HK-2 (cell line): ENCODE measurements at regions not wholly inside any gene's neighbourhood (a gene's known extent, or its start where the extent isn't known, plus 50 kb on each side); places are given as distances from the start of the nearest gene placed in this dataset.
A peak's percentile ranks its signal among the peaks of the same experiment; 100 is the strongest.
"Not testable (repeated sequence)": the region's sequence is repeated elsewhere in the genome, so short reads cannot be mapped to it uniquely, and the experiment has no call there.

Experiments used
- DNase-seq: peaks from one replicate; pipeline ENCODE4 v3.0.0-alpha.2; 2018; ENCODE audit not compliant: unreplicated experiment

DNA sequence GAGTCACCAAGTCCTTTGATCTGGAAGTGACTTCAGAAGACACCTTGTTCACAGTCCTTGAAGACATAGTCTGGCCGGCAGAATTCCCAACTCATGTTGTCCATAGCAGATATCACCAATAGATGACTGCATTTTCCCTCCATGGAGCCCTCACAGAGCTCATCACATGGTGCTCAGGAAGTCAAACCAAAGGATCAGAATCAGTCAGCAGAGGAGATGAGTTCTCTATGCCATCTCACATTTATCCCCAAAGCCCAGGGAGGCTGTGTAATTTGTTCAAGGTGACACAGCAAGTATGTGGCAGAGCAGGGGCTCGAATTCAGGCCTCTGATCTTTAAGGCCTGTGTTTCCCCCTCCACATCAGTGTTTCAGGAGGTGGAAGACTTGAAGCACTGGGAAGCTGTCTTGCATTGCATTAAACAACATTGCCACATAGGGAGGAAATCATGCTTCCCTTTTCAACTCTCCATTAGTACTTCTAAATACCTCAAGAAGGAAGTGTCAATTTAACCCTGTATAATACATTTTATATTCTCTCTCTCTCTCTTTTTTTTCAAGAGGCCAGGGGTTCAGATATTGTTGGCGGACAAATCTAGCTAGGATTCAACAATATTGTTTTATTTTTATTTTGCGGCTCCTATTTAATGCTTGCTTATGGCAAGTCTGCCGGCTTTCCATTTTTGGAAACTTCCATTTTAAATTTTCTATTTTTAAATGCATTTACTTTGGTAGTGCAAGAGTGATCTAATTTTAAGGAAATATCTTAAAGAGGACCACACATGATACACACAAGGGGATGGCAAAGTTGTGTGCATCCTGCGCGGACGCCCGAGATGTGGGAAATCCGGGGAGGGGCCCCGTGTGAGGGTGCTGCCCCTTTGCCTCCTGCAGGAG lies 61.9 kb downstream of the NPIPB5 start:
- not testable (repeated sequence) for DNase-seq

DNA sequence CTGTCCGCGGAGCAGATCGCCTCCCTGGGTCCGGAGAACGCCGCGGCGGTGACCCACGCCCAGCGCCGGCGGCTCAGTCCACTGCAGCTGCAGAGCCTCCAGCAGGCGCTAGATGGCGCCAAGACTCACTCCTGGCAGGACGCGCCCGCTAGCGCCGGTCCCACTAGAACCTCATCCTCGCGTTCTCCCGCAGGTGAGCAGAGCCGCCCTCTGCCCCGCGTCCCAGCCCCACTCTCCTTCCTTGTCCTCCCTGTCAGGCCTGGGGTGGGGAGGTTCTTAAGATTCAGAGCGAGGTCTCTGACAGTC lies 62.5 kb downstream of the NPIPB5 start:
- not testable (repeated sequence) for DNase-seq

DNA sequence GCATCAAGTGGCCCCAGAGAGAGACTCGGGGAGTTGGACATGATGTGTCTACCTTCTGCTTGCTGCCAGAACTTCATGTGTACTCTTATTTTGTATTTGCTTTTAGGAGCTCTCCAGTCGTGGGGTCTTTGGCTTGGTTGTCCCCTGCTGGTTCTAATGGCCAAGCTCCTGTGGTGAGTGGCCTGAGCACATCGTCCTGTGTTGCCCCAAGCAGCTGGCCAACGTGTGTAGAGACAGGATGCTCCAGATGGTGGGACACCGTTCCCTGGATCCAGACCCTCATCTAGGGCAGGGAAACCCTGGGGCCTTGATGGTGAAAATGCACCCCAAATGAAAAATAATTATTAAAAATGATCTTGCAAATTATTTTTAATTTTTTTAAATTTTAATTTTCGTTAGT lies 65.8 kb downstream of the NPIPB5 start:
- not testable (repeated sequence) for DNase-seq

DNA sequence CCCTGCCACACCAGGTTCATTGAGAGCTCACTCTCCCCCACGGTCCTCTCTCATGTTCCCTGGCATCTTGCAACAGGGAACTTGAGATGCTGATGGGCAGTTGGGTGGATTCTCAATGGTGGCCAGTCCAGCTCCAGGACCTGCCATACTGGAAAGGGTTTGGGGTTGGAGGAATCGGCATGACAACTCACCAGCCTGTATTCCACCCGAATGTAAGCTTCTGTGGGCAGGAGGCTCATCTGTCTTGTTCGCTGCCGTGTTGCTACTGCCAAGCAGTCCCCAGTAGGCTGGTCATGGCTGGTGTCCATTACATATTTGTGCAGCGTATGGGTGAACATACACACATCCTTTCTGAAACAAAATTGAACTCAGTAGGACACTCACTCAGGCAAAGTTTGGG lies 72.5 kb downstream of the NPIPB5 start:
- not testable (repeated sequence) for DNase-seq

DNA sequence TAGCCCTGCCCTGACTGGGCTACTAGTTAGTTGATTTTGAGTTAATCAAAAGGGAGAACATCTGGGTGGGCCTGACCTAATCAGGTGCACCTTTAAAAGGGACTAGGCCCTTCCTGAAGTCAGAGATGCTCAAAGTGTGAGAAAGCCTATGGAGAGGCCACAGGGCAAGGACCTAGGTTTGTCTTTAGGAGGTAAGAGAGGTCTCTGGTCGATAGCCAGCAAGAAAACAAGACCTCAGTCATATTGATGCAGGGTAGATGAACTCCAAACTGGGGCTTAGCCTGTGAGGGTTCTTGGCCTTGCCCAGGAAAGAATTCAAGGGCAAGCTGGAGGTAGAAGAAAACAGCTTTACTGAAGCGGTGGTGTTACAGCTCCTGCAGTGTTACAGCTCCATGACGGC lies 73.8 kb downstream of the NPIPB5 start:
- not testable (repeated sequence) for DNase-seq

DNA sequence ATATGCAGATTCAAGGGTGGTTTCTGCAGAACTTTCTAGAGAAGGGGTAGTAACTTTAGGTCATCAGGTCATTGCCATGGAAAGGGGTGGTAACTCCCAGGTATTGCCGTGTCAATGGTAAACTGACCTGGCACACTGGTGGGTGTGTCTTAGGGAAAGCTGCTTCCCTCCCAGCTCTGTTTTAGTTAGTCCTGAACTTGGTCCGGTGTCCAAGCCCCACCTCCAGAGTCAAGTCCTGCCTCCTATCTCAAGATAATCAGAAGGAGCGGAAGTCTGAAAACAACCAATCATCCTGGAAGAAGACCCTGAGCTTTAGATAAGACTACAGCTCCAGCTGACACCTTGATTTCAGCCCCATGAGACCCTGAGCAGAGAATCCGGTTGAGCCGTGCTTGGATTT lies 74.2 kb downstream of the NPIPB5 start:
- not testable (repeated sequence) for DNase-seq

DNA sequence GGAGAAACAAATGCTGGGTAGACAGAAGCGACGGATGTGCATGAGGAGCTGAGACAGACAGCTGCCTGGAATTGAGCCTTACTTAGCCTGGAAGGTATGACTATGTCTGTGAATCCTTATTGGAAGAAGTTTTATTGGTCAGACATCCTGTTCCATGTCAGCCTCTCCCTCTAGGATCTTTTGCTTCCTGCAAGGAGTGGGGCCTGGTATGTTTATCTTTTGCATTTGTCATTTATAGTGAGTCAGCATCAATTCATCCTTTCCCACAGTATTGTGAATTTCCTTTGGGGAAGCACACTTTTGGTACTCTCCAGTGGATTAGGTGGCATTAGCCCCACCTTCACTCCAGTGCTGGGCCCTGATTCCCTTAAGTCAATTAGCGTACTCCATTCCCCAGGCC lies 74.7 kb downstream of the NPIPB5 start:
- peak; percentile 21 for DNase-seq

DNA sequence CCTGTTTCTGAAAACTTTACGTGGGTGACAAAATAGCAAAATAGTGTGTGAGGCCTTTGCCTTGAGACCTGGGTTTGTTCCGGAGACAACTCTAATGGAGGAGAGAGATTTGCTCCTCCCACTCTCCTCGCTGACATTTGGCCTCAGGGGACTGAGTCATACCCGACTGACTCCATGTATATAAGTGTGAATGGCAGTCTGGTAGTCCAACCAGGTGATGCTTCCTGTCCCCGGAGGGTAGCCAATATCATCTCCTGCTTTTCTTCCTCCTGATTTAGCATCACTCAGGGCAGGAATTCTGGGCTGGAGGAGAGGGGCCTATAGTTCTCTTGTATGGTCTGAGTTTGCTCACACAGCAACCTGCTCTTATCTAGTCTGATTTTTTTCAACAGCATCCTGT lies 76.0 kb downstream of the NPIPB5 start:
- DNase-seq = not testable (repeated sequence)

DNA sequence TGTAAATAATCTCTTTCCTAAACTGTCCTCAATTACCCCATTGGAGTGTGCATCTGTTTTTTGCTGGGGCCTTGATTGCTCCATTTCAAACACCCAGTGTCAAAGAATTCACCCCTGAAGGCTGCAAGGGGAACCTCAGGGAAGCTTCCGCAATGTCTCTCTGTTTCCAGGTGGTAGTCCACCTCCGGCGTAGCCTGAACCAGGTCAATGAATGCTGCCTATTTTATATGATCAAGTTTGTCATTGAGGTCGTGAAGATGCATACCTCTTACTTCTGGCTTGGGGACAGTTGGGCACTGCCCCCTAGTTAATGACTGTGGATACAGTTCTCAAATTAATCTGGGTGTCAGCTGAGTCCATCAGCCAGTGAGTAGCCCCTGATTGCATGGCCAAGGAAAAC lies 79.1 kb downstream of the NPIPB5 start:
- DNase-seq = not testable (repeated sequence)

DNA sequence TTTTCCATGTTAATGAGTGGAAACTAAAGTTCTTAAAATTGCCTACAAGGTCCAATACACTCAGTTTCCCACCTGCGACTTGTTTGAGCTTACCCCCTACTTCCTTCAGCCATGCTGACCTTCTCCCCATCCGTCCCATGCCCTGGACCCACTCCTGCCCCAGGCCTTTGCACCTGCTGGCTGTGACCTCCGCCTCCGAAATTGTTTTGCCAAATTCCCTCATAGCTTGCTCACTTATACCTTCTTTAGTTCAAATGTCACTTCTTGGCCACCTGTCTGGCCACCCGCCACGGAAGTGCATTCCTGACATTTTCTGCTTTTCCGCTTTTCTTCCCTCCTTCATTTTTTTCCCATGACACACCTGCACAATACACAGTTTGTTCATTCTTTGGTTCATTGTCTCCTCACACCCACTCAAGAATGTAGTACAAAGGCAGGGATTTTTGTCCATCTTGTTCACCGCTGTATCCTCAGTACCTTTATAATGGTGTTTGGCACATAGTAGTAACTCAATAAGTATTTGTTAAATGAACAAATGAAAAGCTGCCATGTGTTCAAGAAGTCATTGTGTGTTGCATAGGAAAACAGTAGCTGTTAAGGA lies 85.9 kb downstream of the NPIPB5 start:
- DNase-seq = not testable (repeated sequence)

DNA sequence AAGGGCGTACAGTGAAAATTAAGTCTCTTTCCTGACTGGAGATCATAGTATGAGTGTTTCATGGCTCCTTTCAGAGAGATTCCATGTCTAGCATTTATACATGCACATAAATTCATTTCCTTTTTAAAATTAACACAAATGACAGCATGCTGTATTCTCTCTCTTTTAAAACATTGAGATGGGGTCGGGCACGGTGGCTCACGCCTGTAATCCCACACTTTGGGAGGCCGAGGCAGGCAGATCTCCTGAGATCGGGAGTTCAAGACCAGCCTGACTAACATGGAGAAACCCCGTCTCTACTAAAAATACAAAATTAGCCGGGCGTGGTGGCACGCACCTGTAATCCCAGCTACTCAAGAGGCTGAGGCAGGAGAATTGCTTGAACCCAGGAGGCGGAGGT lies 93.1 kb downstream of the NPIPB5 start:
- DNase-seq = not testable (repeated sequence)

DNA sequence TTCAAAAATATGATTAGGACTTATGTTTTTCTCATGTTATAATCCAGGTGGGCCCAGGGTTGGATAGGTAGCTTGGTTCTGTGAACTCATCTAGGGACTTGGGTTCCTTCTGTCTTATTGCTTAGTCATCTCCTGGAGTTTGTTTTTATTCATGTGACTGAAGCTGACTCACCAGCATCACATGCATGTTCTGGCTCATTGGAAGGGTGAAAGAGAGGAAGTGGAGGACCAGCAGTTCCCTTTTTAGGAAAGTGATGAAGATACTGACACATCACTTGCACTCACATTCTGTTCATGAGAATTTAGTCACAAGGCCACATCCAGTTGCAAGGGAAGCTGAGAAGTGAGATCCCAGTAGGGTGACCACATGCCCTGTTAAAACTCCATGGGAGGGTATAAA lies 95.9 kb downstream of the NPIPB5 start:
- not testable (repeated sequence) for DNase-seq

DNA sequence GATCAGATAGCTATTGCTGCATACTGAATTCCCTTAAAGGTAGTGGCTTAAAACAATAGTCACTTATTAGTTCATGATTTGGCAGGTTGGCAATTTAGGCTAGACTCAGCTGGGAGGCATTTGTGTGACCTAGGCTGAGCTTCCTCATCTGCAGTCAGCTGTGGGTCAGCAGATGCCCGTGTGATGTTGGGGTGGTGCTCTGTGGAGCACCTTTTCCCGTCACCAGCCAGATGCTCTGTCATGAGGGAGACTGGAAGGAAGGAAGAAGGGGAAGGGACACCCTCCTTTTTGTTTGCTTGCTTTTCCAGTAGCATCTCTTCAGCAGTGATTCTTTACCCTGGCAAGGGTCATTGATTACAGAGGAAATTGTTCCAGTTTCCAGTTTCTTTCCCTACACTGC lies 99.1 kb downstream of the NPIPB5 start:
- DNase-seq = not testable (repeated sequence)

DNA sequence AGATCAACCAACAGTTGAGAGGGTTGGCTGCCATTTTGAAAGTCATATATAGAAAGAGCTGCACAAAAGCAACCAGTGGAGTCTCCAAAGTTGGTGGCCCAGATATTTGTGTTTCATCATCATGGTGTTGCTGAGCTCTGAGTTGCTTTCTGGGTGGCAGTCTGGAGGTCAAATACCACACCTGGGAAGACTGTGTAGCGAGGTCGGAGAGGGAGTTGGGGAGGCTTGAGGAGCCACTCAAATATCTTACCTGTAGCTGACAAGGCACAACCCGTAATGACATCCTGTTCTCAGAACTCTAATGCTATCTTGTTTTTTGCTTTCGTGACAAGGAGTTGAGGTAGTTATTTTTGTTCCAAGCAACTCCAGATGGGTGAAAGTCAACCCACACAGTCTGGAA lies 100.4 kb downstream of the NPIPB5 start:
- DNase-seq = not testable (repeated sequence)

DNA sequence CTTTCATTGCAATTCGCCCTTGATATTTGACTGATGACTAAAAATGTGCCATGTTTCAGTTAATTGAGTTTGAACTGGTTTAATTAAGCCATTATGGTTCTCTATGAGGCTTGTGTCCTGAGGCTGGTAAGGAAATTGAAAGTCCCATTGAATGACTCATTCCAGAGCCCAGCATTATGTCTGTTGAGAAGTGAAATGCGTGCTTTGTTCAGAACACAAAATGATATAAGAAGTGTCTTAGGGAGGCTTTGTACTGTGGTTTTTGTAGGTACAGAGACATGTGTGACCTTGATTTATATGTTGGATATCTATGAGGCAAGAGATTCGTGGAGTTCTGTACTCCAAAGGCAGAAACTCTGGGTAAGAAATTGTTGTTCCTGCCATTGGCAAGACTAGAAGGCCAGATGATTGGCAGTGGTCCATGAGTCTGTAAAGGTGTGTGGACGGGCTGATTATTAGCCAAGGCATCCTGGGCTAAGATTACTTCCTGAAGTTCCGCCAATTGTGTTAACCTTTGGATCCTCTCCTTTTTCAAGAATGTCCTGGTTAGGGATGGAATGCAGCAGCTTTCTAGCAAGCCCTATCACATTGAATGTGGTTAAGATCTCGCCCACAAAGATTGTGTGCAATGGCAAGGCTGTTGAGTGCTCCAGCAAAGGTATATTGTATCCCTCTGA lies 103.7 kb downstream of the NPIPB5 start:
- DNase-seq = peak; percentile 9

DNA sequence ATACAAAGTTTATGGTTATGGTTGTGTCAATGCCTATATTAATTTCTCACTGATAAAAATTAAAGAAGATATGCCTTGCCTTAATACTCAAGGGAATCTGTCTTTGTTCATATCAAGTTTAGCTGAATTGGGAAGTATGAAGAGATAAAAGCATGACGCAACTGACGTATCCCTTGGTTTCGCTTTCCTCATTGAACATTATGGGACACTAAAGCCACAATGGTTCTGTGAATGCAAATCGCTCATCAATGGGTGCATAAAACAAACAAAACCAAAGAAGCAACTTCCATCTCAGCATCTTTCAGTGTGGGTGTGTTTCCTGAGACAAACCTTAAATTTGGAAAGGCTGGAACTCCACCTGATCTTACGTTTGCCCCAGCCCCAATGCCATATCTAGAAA lies 108.2 kb downstream of the NPIPB5 start:
- DNase-seq = no peak

DNA sequence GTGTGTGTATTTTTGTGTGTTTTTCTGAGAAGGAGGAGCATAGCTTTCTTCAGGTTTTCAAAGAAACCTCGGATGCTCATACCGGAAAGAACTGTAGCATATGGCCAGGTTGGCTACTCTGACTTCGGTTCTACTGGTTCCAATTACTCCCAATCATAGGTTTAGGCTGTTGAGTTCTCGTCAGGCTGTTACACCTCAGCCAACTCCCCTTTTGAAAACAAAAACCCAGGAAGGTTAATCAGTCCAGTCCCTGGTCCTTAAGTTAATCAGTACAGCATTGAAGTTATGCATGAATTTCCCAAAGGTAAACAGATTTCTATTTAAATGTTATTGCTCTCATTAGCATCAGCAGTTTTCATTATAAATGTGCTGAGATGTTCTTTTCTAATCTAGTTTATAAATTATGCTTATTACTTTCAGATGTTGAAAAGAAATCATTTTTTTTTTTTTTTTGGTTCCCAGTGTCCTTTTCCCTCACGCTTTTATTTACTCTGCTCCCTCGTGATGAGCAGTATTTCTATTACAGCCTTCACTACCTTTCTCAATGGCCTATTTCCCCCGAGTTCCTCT lies 111.0 kb downstream of the NPIPB5 start:
- no peak for DNase-seq

DNA sequence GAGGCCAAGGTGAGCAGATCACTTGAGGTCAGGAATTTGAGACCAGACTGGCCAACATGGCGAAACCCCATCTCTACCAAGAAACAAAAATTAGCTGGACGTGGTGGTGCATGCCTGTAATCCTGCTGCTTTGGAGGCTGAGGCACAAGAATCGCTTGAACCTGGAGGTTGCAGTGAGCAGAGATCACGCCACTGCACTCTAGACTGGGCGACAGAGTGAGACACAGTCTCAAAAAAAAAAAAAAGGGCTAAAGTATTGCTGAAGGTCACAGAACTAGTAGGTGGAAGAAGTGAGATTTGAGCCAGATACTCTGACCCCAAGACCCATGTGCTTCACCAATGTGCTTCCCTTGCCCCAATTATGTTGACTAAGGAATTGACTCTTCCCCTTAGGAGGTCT lies 112.0 kb downstream of the NPIPB5 start:
- DNase-seq = no peak

DNA sequence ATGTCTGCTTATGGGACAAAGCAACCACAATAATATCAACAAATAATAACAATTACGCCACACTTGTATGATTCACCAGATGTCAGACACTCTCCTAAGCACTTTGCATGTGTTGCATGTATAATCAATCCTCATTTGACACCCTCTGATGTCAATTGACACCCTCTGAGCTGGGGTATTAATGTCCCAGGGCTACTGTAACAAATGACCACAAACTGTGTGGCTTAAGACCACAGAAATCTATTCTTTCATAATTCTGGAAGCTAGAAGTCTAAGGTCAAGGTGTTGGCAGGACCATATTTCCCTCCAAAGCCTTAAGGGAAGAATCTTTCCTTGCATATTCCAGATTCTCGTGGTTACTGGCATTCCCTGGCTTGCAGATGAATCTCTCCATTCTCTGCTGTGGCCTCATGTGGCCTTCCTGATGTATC lies 112.7 kb downstream of the NPIPB5 start:
- no peak for DNase-seq

DNA sequence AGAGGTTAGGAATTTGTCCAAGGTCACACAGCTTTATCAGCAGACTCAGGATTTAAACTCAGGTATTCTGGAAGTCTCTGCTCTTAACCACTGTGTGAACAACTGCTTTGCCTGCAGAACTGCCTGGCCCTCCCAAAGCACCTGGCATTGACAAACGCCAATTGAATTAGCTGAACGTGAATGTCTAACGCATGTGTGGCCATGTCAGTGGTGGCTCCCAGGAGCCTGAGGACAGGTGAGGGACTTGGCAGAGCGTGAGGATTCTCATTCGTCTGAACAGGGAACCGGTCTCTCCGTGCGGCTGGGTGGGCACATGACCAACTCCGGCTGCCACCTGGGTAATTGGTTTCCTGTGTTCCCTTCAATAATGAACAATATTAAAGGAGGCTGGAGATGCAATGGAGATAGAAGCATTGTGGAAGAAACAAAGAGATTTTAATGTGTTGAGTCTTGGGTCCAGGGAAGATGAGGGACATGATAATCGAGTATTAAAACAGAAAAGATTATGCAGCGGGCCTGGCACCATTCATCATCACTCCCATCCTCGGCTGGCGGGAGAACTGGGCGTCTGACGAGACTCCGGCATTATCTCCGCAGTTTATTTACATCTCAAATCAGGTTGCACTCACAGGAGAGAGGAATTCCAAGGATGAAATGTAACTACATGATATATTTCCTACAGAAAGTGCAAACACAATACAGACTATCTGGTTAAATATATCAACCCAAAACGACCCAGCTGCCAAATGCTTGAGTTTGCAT lies 113.5 kb downstream of the NPIPB5 start:
- no peak for DNase-seq

DNA sequence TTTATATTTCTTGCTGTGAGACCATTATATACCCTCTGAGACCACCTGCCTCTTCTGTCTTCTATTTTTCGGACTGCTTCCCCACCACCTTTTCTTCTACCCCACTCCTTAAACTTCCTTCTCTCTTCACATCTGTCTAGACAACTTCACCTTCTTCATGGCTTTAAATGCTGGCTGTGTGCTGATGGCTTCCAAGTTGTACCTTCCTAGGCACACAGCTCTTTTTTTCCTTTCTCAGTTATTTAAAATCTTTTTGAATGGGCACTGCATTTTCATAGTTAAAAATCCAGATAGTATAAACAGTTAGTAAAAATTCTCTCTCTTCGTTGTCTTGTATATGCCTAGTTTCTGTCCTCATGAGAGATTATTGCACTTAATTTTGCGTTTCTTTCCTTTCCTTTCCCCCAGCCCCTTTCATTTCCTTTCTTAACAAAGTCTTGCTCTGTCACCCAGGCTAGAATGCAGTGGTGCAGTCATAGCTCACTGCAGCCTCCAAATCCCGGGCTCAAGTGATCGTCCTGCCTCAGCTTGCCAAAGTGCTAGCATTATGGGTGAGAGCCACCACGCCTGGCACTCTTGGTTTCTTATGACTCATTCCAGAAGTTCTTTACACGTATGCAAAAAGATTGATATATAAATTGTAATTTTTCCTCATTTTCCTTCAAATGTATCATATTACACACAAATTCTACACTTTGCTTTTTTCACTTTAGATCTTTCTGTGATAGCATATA lies 114.3 kb downstream of the NPIPB5 start:
- no peak for DNase-seq
